GM23248 (cell line): ENCODE measurements at regions not wholly inside any gene's neighbourhood (a gene's known extent, or its start where the extent isn't known, plus 50 kb on each side); places are given as distances from the start of the nearest gene placed in this dataset.

ENCODE experiments used
- DNase-seq: peaks from one replicate; pipeline ENCODE4 v3.0.0-alpha.2; 2015
- H2AFZ ChIP-seq: fragments of 200-600 bp; sonication (generic); 2 replicates; pipeline ENCODE4 v1.6.1; 2016; ENCODE audit warnings: antibody characterized with exemption
- H3F3A ChIP-seq: fragments of 200-600 bp; sonication (generic); 2 replicates; pipeline ENCODE4 v1.6.1; 2016; ENCODE audit warnings: mild to moderate bottlenecking, antibody characterized with exemption, mixed run types; ENCODE audit not compliant: insufficient read depth
- H3K27ac ChIP-seq: fragments of 200-600 bp; sonication (generic); 2 replicates; pipeline ENCODE4 v1.5.1; 2016; ENCODE audit warnings: mild to moderate bottlenecking
- H3K27me3 ChIP-seq: fragments of 200-600 bp; sonication (generic); replicated peaks from 2 replicates; pipeline ENCODE4 v1.6.1; 2016; ENCODE audit warnings: mild to moderate bottlenecking; ENCODE audit not compliant: insufficient read depth
- H3K36me3 ChIP-seq: fragments of 200-600 bp; sonication (generic); 2 replicates; pipeline ENCODE4 v1.6.1; 2016; ENCODE audit warnings: low read depth, mild to moderate bottlenecking
- H3K4me1 ChIP-seq: fragments of 200-600 bp; sonication (generic); 2 replicates; pipeline ENCODE4 v1.6.1; 2016; ENCODE audit warnings: mild to moderate bottlenecking; ENCODE audit not compliant: insufficient read depth
- H3K4me2 ChIP-seq: fragments of 200-600 bp; sonication (generic); one replicate; pipeline ENCODE4 v1.6.1; 2016; ENCODE audit warnings: mild to moderate bottlenecking; ENCODE audit not compliant: unreplicated experiment
- H3K4me3 ChIP-seq: fragments of 200-600 bp; sonication (generic); 2 replicates; pipeline ENCODE4 v1.5.1; 2016; ENCODE audit warnings: mild to moderate bottlenecking
- H3K79me2 ChIP-seq: fragments of 200-600 bp; sonication (generic); 2 replicates; pipeline ENCODE4 v1.6.1; 2016; ENCODE audit warnings: mild to moderate bottlenecking; ENCODE audit not compliant: insufficient read depth
- H3K9ac ChIP-seq: fragments of 200-600 bp; sonication (generic); 2 replicates; pipeline ENCODE4 v1.6.1; 2016; ENCODE audit warnings: mild to moderate bottlenecking
- H3K9me2 ChIP-seq: fragments of 200-600 bp; sonication (generic); 2 replicates; pipeline ENCODE4 v1.6.1; 2016; ENCODE audit warnings: mixed run types, mild to moderate bottlenecking, moderate library complexity; ENCODE audit not compliant: insufficient read depth
- H3K9me3 ChIP-seq: fragments of 200-600 bp; sonication (generic); one replicate; pipeline ENCODE4 v1.6.1; 2017; ENCODE audit warnings: low read depth
- H4K20me1 ChIP-seq: fragments of 200-600 bp; sonication (generic); 2 replicates; pipeline ENCODE4 v1.6.0; 2016; ENCODE audit not compliant: insufficient read depth
- EZH2 ChIP-seq: fragments of 200-600 bp; sonication (generic); IDR thresholded peaks from 2 replicates; pipeline ENCODE4 v1.6.1; 2018; ENCODE audit warnings: antibody characterized with exemption, mild to moderate bottlenecking; ENCODE audit not compliant: insufficient read depth, poor library complexity, severe bottlenecking
- EZH2phosphoT487 ChIP-seq: fragments of 200-600 bp; sonication (generic); IDR thresholded peaks from 2 replicates; pipeline ENCODE4 v1.6.1; 2018; ENCODE audit warnings: antibody characterized with exemption, moderate library complexity, mild to moderate bottlenecking, low read depth; ENCODE audit not compliant: insufficient read depth
- WGBS, 2 experiments: methylation state at CpG; one replicate each; pipeline ENCODE4 v1.1.6; 2015 to 2017; ENCODE audit warnings: low lambda C conversion rate in 2 of 2, low coverage in 1 of 2; ENCODE audit errors: missing lambda C conversion rate in 2 of 2; 5-methylcytosine and 5-hydroxymethylcytosine counted together
- in situ Hi-C: fragments of 300-500 bp; cut with MboI; formaldehyde crosslinking; loops from 2 replicates; pipeline ENCODE4 v1.15.0; 2020

DNA sequence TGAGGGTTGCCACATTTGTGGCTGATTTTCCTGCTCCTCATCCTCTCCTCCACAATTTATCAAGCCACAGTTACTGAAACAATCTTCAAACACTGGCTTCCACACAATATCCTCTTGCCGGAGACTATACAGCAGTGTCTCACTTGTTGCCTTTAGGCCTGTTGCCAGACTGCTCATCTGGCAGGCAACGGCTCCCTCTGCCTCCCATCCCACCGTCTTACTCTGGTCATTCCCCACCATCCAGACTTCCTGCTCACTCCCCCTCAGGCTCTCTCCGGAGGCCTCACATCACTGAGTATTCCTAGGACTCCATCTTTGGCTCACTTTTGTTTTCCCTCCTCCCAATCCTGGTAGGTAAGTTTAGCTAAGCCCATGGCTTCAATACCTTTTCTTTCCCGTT lies 301.9 kb downstream of the IL20RB start:
- H3K27me3 ChIP-seq: no peaks in the 10 kb centered on the region
- H3K4me2 ChIP-seq: no peak overlapping the region
- H3K36me3 ChIP-seq: no peaks in the 10 kb centered on the region
- H3K9ac ChIP-seq: no peak overlapping the region
- H2AFZ ChIP-seq: no peak overlapping the region
- in situ Hi-C loops: no loop called here
- H3K9me3 ChIP-seq: no peaks in the 10 kb centered on the region
- WGBS, 2 experiments: 4 to 5% methylated on average over 5 of the region's 5 CpGs
- no peaks in the 10 kb centered on the region for H3F3A ChIP-seq
- no peak overlapping the region for H3K27ac ChIP-seq
- H4K20me1 ChIP-seq: no peaks in the 10 kb centered on the region
- H3K4me1 ChIP-seq: no peaks in the 10 kb centered on the region
- H3K79me2 ChIP-seq: no peaks in the 10 kb centered on the region
- no peaks in the 10 kb centered on the region for H3K9me2 ChIP-seq
- H3K4me3 ChIP-seq: no peak overlapping the region
- DNase-seq: no peak
- no peak for TF ChIP-seq EZH2
- no peak for TF ChIP-seq EZH2phosphoT487

DNA sequence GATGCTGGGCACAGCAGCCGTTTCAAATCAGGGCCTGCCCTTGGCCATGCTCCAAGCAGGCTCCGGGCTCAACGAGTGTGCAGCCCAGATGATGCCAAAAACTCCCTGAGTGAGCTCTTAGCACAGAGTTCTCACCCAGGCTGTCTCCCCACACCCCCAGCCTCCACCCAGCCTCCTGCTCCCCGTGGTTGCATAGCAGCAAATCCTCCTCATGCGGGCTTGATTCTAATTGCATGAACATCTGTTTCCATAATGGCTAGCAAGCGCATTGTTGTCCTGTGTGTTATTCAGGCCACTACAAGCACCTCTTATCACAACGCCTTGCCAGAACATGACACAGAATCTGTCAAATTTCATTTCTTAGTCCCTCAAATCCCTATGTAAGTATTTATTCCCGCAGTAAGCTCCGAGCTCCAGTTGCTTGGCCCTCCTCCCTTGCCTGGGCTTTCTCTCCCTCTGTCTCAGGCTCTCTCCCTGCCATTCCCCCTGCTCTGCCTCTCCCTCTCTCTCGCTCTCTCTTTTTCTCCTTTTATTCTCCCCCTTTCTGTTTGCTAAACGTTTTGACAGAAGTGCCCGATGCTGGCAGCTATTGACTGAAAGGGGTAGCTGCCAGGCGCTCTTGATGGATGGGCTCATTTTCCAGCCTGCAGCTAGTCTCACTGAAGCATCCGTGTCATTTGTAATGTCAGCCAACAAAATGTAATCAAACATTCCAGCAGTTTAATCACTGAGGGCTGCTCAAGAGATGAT lies 306.5 kb downstream of the IL20RB start:
- Histone ChIP-seq H3K27me3 (no peaks in the 10 kb centered on the region), H2AFZ (no peak overlapping the region)

DNA sequence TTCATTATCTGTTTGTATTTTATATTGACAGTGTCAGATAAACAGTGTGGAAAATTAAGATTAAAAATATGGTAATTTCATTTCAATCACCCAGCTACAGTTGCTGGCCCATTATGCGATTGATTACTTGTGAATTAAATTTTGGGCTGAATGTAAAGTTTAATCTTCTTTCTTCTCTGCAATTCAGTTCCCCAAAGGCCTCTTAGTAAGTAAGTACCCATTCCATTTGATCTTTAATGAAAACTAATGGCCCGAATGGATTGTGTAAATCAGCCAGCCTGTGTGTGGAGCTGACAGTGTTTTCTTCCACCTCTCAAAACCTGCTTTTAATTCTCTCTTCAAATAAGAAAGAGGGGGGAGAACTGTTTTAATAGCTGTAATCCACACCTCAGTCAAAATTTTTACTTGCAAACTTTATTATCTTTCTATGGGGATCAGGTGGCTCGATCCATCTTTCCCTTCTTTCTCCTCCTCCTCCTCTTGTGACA lies 307.1 kb downstream of the IL20RB start:
- Histone ChIP-seq H3K79me2 (no peaks in the 10 kb centered on the region), H4K20me1 (no peaks in the 10 kb centered on the region), H3K9me2 (no peaks in the 10 kb centered on the region), H3K36me3 (no peaks in the 10 kb centered on the region), H2AFZ (no peak overlapping the region), H3K9ac (no peak overlapping the region), H3F3A (no peaks in the 10 kb centered on the region), H3K27me3 (no peaks in the 10 kb centered on the region), H3K4me2 (no peak overlapping the region), H3K9me3 (no peaks in the 10 kb centered on the region), H3K27ac (no peak overlapping the region), H3K4me1 (no peaks in the 10 kb centered on the region), H3K4me3 (no peak overlapping the region)
- in situ Hi-C loops: no loop called here
- DNase-seq: no peak
- no peak for TF ChIP-seq EZH2phosphoT487
- TF ChIP-seq EZH2: no peak
- 8 to 13% methylated on average over 3 of the region's 3 CpGs for WGBS, 2 experiments

More for the DNA sequence above, 306.5 kb downstream of the IL20RB start:
- H3F3A ChIP-seq: no peaks in the 10 kb centered on the region
- H3K9me2 ChIP-seq: no peaks in the 10 kb centered on the region
- no peaks in the 10 kb centered on the region for H3K79me2 ChIP-seq
- no peak overlapping the region for H3K27ac ChIP-seq
- H3K9me3 ChIP-seq: no peaks in the 10 kb centered on the region
- in situ Hi-C loops: no loop called here
- no peaks in the 10 kb centered on the region for H3K4me1 ChIP-seq
- H3K4me2 ChIP-seq: no peak overlapping the region
- no peaks in the 10 kb centered on the region for H3K36me3 ChIP-seq
- WGBS, 2 experiments: 1% methylated on average over 13 to 14 of the region's 14 CpGs
- H4K20me1 ChIP-seq: no peaks in the 10 kb centered on the region
- DNase-seq: no peak
- no peak for TF ChIP-seq EZH2
- TF ChIP-seq EZH2phosphoT487: no peak
- H3K4me3 ChIP-seq: no peak overlapping the region
- no peak overlapping the region for H3K9ac ChIP-seq

DNA sequence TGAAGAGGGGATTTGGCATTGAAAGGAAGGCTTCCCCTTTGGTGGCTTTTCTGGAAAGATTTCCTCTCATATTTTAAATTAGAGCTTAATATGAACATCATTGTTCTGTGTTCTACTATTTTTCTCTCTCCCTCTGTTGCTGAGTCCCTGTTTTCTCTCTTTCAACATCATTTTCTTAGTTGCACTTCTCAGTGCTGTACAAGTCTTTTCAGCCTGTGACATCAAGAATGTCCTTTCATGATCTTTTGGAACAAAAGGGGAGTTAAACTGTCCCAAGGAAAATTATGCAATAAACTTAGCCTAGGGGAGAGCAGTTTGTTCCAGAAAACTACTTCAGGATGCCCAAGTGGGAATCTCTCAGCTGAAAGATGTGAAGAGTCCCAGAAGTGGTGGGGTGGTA lies 325.1 kb downstream of the IL20RB start:
- no peak for DNase-seq
- Histone ChIP-seq H3K79me2 (no peaks in the 10 kb centered on the region), H3K27ac (no peak overlapping the region), H2AFZ (no peak overlapping the region), H3K4me1 (no peaks in the 10 kb centered on the region), H3K9me3 (no peaks in the 10 kb centered on the region), H3F3A (no peaks in the 10 kb centered on the region), H3K4me3 (no peak overlapping the region), H3K27me3 (no peaks in the 10 kb centered on the region), H3K36me3 (no peaks in the 10 kb centered on the region), H4K20me1 (no peaks in the 10 kb centered on the region), H3K9ac (no peak overlapping the region), H3K9me2 (no peaks in the 10 kb centered on the region), H3K4me2 (no peak overlapping the region)
- TF ChIP-seq EZH2phosphoT487 (no peak), EZH2 (no peak)
- in situ Hi-C loops: no loop called here
